NCI-H1694 (cell line): ENCODE measurements at regions not wholly inside any gene's neighbourhood (a gene's known extent, or its start where the extent isn't known, plus 50 kb on each side); places are given as distances from the start of the nearest gene placed in this dataset.

ENCODE experiments used
- DNase-seq: peaks from one replicate; lab custom pipeline; 2025; lab: John Stamatoyannopoulos, UW

DNA sequence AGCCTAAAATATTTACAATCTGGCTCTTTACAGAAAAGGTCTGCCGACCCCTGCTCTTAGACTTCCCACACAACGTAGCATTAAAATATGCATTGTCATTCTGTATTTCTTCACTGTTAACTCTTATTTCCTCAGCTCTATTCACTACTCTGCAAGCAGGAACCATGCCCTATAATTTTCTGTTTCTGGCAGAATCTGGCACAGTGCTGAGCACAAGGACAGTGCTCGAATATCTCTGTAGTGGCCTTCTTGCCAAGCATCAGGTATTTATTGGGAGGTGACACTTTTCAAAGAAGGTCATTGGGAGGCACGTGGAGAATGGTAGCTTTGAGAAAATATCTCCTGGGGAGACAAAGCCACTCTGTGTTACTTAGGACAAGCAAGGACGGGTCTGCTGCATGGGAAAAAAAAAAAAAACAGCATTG lies 77.9 kb downstream of the PSMG1 start:
- DNase-seq = no peak

DNA sequence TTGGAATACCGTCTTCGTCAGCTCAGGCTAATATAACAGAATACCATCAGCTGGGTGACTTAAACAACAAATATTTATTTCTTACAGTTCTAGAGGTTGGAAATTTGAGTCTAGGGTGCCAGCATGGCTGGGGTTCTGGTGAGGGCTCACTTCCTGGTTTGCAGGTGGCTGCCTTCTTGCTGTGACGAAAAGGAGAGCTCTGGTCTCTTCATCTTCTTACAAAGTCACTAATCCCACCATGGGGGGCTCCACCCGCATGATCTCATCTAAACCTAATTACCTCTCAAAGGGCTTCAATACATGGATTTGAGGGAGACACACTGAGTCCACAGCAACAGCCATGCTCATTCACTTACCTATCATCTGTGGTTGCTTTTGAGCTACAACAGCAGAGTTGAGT lies 78.3 kb downstream of the PSMG1 start:
- DNase-seq = no peak

DNA sequence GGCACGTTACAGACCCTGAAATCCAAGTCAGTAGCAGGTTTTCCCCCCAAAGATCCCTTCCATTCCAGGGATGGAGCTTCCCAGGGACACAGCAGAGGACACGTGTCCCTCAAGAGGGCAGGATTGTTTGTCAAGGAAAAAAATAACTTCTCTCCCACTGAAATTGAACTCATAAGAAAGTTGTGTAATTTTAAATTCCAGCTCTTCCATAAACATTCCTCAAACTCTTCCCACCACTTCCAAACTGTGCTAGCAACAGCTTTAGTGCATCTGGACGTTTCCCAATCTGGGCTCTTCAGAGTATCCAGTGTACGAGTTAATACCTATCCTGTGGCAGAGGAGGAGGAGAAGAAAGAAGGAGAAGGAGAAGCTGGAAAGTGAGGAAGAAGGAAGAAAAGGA lies 79.6 kb downstream of the PSMG1 start:
- no peak for DNase-seq

DNA sequence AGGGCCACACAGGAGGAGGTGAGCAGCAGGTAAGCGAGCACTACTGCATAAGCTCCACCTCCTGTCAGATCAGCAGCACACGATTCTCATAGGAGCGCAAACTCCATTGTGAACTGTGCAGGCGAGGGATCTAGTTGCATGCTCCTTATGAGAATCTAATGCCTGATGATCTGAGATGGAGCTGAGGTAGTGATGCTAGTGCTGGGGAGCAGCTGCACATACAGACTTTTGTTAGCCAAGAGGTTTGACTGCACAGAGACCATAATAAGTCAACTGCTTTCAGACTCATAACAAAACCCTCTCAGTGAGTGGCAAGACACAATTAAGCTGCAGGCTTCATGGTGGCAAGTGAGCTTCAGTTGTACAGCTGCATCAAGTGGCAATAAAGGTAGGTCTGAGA lies 83.4 kb downstream of the PSMG1 start:
- no peak for DNase-seq

DNA sequence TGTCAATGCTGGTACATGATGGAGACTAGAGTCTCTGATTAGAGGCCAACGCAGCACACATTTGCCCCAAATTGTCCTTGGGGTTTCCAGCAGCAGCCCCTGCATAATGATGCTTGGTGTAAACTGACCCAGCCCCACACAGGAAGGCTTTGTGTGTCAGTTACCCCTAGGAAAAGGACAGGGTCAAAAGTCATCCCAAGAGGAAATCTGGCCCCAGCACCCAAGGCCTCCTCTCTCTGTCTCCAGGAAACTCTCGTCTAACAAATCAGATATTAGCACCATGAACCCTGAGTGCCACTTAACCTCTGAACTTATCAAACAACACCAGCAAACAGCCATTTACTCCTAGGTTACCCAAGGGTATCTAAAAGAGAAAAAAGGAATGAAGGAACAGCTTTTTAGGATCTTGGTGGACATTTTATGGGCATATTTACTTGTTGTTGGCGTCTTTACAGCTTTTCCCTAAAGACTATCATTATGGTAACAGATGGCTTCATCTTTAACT lies 84.5 kb downstream of the PSMG1 start:
- no peak for DNase-seq

DNA sequence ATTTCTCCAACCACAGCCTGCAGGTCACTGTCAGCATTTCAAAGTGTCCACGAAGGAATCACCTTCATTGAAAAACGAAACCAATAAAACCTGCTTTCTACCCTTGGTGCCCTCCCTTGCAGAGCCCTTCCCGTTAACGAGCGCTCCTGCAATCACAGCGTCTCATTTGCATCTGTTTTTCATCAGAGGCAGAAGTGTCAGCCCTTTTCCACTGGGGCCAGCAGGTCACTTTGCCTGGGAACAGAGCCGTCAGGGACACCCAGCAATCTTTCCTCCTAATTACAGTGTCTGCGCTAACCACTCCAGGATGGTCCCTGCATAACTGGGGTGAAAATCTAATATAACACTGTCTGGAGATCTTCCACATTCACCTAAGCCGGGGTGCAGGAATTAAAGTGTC lies 85.3 kb downstream of the PSMG1 start:
- DNase-seq = no peak

DNA sequence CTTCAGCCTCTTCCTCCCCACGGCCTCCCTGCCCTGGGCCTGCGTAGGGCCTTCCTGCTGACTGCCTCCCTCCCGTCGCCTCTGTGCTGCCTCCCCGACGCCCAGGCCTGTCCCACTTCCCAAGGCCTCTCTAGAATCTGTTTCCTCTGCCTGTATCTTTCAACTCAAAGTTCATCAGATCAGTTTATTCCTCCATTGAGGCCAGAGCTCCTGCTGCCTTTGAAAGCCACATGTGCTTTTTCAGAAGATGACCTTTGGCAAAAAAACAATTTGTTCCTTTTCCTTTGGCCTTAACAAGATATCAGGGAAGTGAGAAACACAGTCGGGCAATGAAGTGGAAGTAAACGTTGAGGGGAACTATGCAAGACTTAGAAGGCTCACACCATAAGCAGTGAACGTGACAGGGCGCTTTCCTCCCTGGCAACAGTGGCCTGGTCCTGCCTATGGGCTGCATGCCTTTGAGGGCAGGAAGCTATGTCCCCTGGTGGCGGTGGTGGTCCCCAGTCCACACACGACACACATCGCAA lies 85.9 kb downstream of the PSMG1 start:
- no peak for DNase-seq

DNA sequence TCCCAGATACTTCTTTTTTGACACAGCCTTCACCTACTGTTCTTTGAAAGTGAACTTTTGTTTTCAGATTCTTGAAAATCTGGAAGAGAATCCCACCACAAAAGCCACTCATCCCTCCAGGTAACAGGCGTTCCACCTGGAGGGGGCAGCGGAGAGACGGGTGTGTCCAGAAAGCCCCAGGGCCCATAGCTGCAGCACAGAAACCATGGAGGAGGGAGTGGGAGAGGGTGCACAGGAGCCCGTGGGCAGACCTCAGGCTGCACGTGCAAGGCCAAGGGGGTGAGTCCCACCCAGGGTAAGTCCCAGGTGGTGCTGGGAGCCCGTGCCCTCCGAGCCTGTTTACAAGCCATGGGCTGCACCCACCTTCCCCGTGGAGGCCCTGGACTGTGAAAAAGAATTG lies 86.5 kb downstream of the PSMG1 start:
- no peak for DNase-seq

DNA sequence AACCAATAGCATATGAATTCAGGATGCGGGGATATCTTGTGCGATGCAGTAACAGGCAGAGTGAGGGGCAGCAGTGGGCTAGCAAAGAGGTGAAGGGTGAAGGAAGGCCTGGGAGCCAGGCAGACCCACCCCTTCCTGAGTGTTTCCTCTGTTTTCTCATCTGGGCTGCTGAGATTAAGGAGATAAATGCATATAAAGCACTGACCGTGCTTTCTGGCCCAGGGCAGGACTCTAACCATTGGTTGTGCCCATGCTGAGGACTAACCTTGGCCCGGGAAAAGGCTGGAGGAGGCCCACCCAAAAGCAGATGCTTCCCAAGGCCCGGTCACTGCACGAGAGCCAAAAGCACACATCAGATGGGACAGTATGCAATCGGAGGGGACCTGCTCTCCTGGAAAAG lies 87.6 kb downstream of the PSMG1 start:
- DNase-seq = no peak

DNA sequence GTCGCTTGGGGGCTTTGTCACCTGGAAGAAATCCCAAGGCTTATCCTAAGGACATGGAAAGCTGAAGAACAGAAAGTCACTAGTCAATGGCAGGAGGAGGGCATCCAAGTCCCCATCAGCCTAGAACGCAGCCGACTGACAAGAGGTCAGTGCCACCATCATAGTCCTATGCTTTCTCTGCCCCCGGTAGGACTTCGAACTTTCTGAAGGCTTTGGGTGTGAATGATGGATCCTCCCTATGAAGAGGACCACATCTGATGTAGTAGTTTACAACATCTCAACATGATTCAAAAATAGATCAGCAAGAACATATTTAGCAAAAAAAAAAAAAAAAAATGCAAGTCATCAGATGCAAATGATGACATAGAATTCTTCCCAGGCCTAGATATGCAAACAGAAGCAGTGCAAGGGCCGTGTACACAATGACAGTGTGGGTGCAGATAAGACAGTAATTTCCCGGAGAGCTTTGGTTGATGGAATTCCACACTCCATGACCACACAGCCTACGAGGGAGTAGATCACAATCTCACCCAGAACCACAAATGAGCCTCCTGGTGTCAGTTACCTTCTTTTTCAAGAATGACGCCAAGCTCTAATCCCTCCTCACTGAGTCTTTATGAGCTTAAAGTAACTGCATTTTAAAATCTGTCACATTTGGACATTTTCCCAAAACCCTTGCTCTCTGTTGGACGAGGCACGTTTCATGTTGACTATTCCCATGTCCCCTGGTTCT lies 88.2 kb downstream of the PSMG1 start:
- DNase-seq = no peak

DNA sequence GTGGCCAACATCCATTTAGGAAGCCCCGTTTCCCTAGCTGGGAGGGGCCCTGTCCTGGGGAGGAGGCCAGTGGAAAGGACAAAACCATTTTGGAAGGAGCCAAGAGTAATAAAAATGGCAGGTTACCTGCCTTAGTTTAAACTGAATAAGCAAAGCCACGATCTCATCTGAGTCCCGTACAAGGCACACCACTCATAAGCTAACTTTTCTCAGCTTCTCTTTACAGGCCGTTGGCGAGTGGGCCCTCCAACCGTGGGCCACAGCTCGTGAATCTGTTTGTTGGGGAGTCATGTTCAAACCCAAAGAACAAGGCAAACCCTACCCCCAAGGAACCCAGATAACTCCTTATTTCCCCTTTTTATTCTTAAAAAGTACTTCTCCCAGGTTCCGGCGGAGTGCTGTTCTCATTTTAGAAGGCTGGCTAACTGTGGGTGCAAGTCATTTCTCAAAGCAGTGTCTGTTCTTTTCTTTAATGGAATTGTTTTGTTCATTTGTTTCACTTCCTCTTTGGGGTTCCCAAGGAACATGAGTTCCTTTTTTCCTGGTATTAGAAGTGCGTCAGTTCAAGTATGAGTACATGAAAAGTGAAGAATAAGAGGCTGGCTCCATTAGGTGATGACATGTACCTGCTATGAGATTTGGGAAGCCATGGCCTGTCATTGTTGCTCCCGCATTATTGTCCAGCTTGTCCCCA lies 89.0 kb downstream of the PSMG1 start:
- no peak for DNase-seq

DNA sequence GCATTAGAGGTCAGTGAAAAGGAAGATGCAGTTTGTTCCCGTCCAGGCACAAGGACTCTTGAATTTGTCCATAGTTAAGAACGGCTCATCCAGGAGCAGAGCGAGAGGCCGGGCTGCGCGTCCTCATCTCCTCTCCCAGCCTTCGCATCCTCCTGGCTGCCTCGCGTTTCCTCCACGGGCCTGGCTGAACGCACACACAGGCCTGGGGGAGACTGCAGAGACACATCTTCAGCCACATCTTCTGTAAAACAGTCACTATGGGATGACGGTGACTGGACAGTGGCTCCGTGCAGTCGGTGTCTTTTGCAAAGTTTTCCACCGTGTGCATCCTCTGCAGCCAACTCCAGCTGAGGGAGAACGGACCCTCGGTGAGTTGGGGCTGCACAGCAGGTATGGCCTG lies 89.7 kb downstream of the PSMG1 start:
- DNase-seq = no peak

DNA sequence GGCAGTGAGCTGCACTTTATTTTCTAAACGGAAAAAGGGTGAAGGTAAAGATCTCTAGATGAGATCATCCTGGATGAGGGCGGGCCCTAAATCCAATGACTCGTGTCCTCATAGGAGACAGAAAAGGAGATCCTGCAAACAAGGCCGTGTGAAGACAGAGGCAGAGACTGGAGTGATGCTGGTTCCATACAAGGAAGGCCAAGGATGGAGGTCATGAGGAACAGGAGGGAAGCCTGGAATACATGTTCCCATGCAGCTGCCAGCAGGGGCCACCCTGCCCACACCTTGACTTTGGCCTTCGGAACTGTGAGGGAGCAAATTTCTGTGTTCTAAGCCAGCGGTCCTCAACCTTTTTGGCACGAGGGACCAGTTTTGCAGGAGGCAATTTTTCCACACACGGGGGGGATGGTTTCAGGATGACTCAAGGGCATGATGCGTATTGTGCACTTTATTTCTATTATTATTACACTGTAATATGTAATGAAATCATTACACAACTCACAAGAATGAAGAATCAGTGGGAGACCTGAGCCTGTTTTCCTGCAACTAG lies 94.3 kb downstream of the PSMG1 start:
- DNase-seq = no peak

DNA sequence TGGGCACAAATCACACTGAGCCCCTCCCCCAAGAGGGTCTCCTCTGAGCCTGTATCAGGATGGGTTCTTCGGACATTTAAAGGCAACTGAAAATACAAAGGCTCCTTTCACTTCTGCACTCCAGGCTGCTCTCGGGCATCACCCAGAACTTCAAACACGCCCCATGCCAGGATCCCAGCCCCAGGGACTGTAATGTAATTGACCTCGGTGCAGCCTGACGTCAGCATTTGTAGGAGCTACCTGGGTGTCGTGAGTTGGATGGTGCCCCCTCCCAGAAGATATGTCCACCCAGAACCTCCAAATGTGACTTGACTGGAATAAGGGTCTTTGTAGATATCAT lies 95.2 kb downstream of the PSMG1 start:
- DNase-seq = no peak

DNA sequence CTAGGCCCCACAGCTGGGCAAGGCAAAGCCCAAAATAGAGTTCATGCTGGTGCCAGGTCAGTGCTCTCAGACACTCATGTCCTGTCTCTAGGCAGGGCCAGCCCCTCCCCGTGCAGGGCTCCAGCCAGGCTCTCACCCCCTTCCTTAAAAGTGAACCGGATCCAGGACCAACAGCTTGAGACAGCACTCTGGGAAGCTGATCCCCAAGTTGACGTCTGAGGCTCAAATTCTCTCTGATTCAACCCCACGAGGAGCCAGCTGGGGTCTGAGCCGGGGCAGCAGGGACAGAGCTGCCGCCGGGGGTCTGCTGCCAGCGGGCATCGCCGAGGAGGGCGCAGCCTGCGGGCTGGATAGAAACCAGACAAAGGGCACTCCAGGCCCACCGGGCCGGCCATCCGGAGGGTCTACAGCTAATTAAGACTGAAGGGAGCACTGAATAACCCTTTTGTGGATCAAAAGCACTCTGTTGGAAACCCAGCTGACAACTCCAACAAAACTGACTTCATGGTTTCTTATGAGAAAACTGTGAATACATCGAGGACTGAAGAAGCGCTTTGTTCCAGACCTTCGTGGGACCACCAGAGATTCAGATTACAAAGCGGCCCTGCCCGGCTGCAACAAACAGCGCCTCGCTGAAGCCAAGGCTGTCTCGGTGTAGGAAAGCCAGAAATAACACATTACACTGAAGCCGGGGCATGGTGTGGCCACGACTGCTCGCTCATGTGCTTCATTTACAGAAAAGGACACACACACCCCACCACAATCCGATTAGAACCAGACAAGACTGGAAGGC lies 95.8 kb downstream of the PSMG1 start:
- no peak for DNase-seq

DNA sequence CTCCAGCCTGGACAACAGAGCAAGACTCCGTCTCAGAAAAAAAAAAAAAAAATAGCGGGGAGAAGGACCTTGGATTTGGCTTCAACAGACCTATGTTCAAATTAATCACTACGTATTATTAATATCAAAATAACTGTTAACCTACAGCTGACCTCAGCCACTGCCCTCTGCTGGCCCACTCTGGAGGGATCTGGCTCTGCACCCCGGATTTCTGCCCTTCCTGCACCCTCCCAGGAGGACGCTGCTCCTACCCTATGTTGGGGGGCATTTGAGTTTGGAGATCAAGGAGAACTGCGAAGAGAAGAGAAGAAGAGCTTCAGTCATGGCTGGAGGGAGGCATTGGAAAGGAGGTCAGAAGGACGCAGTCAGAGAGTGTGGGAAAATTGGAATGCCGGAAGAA lies 96.7 kb downstream of the PSMG1 start:
- no peak for DNase-seq

DNA sequence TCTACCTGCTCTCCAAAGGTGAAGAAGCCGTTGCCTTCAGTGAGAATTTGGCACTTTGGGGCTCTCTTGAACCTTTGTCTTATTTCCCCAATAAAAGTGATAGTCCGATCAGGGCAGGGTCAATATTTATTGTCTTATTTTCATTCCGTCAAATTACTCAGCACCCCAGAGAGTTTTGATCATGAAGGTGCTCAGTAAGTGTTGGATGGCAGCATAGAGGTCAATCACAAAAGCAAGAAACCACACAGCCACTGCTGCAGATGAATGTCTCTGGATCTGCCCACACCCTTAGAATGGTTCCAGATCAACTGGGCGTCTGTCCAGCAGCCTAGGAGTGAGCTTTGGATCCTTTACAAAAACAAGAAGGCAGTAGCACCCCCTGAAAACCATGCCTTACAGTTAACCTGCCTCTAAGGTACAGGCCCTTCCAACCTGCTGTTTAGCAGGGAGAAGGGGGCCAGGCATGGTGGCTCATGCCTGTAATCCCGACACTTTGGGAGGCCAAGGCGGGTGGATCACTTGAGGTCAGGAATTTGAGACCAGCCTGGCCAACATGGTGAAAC lies 97.3 kb downstream of the PSMG1 start:
- no peak for DNase-seq

DNA sequence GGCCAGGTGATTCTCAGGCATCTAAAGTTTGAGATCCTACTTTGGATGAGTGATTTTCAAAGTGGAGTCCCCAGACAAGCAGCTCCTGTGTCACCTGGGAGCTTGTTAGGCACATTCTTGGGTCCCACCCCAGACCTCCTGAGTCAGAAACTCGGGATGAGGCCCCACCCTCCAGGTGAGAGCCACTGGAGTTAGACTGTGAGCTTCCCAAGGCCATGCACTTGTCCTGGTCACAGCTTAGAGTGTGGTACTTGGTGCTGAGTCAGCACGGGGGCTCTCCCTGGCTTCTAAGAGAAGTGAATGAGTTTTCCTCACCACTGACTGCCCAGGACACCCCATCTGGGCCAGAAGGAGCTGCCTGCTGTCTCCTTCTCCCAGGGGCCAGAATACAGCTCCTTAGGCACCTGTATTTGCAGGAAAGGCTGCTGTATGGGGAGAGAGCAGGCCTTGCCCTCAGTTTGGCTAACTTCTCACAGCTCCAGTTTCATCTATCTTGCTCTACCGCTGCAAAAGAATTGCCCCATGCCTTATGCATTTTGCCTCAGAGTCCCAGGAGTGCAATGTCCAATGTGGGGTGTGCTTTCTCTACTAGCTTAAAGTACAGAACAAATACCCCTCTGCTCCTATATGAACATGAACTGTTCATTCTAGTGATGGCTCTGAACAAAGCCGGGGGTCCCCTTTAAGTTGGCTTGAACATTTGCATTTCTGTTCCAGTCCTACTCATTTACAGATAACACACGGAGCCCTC lies 98.1 kb downstream of the PSMG1 start:
- no peak for DNase-seq

DNA sequence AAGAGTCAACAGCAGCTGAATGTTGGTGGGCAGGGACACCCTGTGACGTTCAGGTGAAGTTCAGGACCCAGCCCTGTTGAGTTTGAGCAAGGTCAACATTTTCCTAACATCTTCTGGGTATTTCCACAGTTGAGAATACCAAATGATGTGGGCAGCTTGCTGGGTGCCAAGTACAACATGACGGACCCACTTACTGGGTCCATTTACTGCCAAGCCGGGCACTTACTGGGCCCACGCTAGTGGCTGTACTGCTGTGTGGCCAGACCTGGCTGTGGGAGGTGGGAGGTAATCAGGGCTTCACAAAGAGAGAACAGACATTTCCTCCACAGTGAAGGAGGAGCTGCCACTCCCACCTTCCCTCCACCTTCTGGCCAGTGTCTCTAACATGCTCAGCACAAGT lies 99.2 kb downstream of the PSMG1 start:
- DNase-seq = no peak

DNA sequence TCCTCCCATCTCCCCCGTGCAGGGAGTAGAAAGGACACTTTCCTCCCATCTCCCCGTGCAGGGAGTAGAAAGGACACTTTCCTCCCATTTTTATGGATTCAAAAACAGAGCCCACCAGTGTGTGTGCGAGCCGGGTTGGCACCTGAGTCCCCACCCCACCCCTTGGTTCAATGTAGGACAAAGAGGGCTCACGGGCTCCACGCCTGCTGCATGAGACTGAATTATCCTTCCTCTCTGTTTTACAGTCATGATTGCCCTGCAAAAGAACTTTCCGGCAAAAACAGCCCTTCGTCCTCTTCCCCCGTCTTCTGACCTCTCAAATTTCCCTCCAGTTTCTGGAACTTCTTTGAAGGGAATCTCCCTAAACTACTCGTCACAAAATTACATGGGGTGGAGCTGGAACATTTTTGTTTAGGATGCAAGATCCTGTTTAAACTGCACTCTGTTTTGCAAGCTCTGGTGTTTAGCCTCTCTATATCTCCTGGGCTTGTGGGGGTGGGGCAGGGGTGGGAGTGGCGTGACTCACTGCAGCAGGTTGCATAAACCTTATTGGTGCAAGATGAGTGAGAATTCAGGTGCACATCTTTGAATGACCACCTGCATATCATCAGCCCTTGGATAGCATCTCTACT lies 99.8 kb downstream of the PSMG1 start:
- DNase-seq = no peak
